ENCODE measurements at regions not wholly inside any gene's neighbourhood (a gene's known extent, or its start where the extent isn't known, plus 50 kb on each side); places are given as distances from the start of the nearest gene placed in this dataset.
A peak's percentile ranks its signal among the peaks of the same experiment; 100 is the strongest.
"Not testable (repeated sequence)": the region's sequence is repeated elsewhere in the genome, so short reads cannot be mapped to it uniquely, and the experiment has no call there.

GRCh38 chr5:15096686-15097085 lies 225.1 kb upstream of the ANKH start:
- not testable (repeated sequence) for DNase-seq (ENCODE audit: low spot score)

GRCh38 chr5:15092801-15093200 lies 221.2 kb upstream of the ANKH start:
- no peak for DNase-seq (ENCODE audit: low spot score)

- no peak for DNase-seq (ENCODE audit: low spot score)
These were observed 214.1 kb upstream of the ANKH start for GRCh38 chr5:15085671-15086070.

- DNase-seq (ENCODE audit: low spot score), result no peak
These were observed 210.5 kb upstream of the ANKH start for GRCh38 chr5:15082096-15082495.

GRCh38 chr5:15080219-15080618 lies 208.6 kb upstream of the ANKH start:
- no peak for DNase-seq (ENCODE audit: low spot score)

- no peak for DNase-seq (ENCODE audit: low spot score)
These were observed 208.0 kb upstream of the ANKH start for GRCh38 chr5:15079566-15079965.

- peak; percentile 1 for DNase-seq (ENCODE audit: low spot score)
These were observed 203.1 kb upstream of the ANKH start for GRCh38 chr5:15074651-15075050.

- DNase-seq (ENCODE audit: low spot score), result no peak
These were observed 201.9 kb upstream of the ANKH start for GRCh38 chr5:15073453-15073852.

GRCh38 chr5:15070907-15071306 lies 199.3 kb upstream of the ANKH start:
- DNase-seq (ENCODE audit: low spot score), result no peak

GRCh38 chr5:15069407-15069905 lies 197.9 kb upstream of the ANKH start:
- no peak for DNase-seq (ENCODE audit: low spot score)

- DNase-seq (ENCODE audit: low spot score), result no peak
These were observed 193.5 kb upstream of the ANKH start for GRCh38 chr5:15065091-15065490.

GRCh38 chr5:15064396-15064795 lies 192.8 kb upstream of the ANKH start:
- no peak for DNase-seq (ENCODE audit: low spot score)

- DNase-seq (ENCODE audit: low spot score), result no peak
These were observed 185.5 kb upstream of the ANKH start for GRCh38 chr5:15056988-15057592.

- no peak for DNase-seq (ENCODE audit: low spot score)
These were observed 172.9 kb upstream of the ANKH start for GRCh38 chr5:15044521-15044920.

- no peak for DNase-seq (ENCODE audit: low spot score)
These were observed 165.8 kb upstream of the ANKH start for GRCh38 chr5:15037247-15037908.

GRCh38 chr5:15034379-15034778 lies 162.8 kb upstream of the ANKH start:
- no peak for DNase-seq (ENCODE audit: low spot score)

- DNase-seq (ENCODE audit: low spot score), result no peak
These were observed 159.6 kb upstream of the ANKH start for GRCh38 chr5:15031180-15031579.

- DNase-seq (ENCODE audit: low spot score), result no peak
These were observed 156.2 kb upstream of the ANKH start for GRCh38 chr5:15027764-15028163.

- no peak for DNase-seq (ENCODE audit: low spot score)
These were observed 155.4 kb upstream of the ANKH start for GRCh38 chr5:15026944-15027343.

GRCh38 chr5:15026011-15026893 lies 154.7 kb upstream of the ANKH start:
- peak; percentile 25 for DNase-seq (ENCODE audit: low spot score)

- peak; percentile 28 for DNase-seq (ENCODE audit: low spot score)
These were observed 152.3 kb upstream of the ANKH start for GRCh38 chr5:15023846-15024245.

- no peak for DNase-seq (ENCODE audit: low spot score)
These were observed 151.7 kb upstream of the ANKH start for GRCh38 chr5:15023266-15023665.
